ENCODE measurements at regions not wholly inside any gene's neighbourhood (a gene's known extent, or its start where the extent isn't known, plus 50 kb on each side); places are given as distances from the start of the nearest gene placed in this dataset.
"Not testable (repeated sequence)": the region's sequence is repeated elsewhere in the genome, so short reads cannot be mapped to it uniquely, and the experiment has no call there.

DNA sequence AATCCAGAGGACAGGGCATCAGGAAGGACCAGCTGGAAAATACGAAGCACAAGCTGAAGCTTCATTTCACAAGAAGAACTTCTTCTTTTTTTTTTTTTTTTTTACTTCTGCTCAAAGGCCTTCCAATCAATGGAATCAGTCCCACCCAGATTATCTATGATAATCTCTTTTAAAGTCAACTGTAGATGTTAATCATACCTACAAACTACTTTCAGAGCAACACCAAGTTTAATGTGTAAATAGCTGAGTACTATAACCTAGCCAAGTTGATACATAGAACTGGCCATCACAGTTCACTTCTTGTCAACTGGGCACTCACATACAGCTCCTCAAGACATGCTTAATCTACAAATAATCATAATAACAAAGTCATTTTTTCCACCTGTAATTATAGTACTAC, 1645.9 kb upstream of the CELF4 start:
- no peak for ATAC-seq
- Mint-ChIP-seq H3K36me3 (no peaks in the 10 kb centered on the region), H3K27ac (no peak overlapping the region), H3K4me1 (no peaks in the 10 kb centered on the region), H3K4me3 (no peak overlapping the region), H3K9me3 (peaks cover 16% of the 10 kb centered on the region)
- no peak for DNase-seq (ENCODE audit: low spot score in 2 of 2)

DNA sequence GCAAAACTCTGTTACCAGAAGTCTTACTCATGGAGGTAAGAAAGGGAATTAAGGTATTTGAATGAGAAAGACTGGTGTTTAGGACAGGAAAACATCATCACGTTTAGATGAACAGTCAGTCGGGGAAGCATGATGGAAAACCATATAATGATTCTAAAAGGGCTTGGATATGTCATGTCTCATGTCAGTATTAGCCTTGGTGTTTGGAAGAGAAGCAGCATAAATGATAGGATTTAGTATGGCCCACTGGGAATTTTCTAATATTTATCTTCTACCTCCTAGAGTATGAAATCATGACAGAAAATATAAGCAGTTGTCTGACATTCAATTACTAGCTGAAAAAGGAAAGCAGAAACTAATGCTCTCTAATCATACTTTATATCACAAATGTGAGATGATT, 1643.6 kb upstream of the CELF4 start:
- DNase-seq (ENCODE audit: low spot score in 2 of 2) (no peak), ATAC-seq (no peak)
- H3K27ac Mint-ChIP-seq = no peak overlapping the region
- H3K4me1 Mint-ChIP-seq = no peaks in the 10 kb centered on the region
- H3K4me3 Mint-ChIP-seq = no peak overlapping the region
- H3K9me3 Mint-ChIP-seq = peaks cover 10% of the 10 kb centered on the region
- H3K36me3 Mint-ChIP-seq = no peaks in the 10 kb centered on the region

DNA sequence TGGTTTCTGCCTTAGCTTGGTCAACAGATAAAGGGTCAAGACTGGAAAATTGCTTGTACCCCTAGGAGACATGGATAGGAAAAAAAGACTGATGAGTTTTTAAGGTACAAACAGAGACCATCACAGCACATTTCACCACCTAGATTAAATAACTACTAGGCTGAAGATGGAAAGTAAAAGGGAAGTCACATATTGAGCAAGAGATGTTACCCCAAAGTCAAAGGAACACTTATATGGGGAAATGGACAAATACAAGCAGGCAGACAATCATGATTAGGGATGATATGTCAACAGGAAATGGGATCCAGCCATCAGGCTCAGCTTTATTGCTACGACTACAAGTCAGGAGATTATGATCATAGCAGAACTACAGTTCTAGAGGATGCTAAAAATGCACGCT, 1643.1 kb upstream of the CELF4 start:
- Mint-ChIP-seq H3K4me3 (no peak overlapping the region), H3K27ac (no peak overlapping the region), H3K4me1 (no peaks in the 10 kb centered on the region), H3K9me3 (peaks cover 10% of the 10 kb centered on the region), H3K36me3 (no peaks in the 10 kb centered on the region)
- ATAC-seq (no peak), DNase-seq (ENCODE audit: low spot score in 2 of 2) (no peak)

DNA sequence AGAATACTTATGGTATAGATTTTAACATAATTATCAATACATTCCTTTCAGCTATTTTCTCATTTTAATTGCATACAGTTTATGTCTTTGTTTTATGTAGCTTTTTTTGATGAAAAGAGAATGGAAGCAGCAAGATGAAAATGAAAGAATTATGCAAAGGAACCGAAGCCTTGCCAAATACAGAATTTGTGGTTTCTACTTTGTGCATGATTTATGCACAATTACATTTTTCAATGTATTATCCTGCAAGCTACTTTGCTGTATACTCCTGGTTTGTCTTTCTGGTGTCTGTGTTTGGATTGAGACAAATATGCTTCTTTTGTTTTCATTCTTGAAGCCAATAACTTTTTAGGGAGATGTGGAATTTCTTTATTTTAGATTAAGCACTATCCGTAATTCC, 1642.6 kb upstream of the CELF4 start:
- ATAC-seq (no peak), DNase-seq (ENCODE audit: low spot score in 2 of 2) (no peak)
- peaks cover 10% of the 10 kb centered on the region for H3K9me3 Mint-ChIP-seq
- no peaks in the 10 kb centered on the region for H3K4me1 Mint-ChIP-seq
- no peak overlapping the region for H3K4me3 Mint-ChIP-seq
- H3K27ac Mint-ChIP-seq = no peak overlapping the region
- H3K36me3 Mint-ChIP-seq = no peaks in the 10 kb centered on the region

DNA sequence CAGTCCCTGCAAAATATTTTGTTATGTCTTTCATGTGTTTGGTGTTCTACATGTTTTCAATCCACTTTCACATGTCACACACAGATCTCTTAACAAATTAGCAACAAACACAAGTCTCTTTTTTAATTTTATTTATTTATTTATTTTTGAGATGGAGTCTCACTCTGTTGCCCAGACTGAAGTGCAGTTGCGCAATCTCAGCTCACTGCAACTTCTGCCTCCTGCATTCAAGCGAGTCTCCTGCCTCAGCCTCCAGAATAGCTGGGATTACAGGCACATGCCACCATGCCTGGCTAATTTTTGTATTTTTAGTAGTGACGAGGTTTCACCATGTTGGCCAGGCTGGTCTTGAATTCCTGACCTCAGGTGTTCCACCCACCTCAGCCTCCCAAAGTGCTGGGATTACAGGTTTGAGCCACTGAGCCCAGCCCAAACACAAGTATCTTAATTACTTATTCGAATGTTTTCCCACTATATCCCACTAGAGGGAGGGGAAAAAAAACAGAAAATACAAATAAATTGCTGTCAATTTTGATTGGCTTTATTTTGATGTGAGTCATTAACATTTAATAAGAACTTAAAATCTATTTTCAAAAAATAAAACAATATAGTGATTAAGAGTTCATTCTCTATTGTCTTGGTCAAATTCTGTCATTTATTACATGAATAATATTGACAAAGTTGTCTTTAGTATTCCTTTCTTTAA, 1641.0 kb upstream of the CELF4 start:
- H3K36me3 Mint-ChIP-seq; ATAC-seq; H3K27ac Mint-ChIP-seq; H3K4me1 Mint-ChIP-seq; H3K9me3 Mint-ChIP-seq; H3K4me3 Mint-ChIP-seq; DNase-seq (ENCODE audit: low spot score in 2 of 2): not testable (repeated sequence)

DNA sequence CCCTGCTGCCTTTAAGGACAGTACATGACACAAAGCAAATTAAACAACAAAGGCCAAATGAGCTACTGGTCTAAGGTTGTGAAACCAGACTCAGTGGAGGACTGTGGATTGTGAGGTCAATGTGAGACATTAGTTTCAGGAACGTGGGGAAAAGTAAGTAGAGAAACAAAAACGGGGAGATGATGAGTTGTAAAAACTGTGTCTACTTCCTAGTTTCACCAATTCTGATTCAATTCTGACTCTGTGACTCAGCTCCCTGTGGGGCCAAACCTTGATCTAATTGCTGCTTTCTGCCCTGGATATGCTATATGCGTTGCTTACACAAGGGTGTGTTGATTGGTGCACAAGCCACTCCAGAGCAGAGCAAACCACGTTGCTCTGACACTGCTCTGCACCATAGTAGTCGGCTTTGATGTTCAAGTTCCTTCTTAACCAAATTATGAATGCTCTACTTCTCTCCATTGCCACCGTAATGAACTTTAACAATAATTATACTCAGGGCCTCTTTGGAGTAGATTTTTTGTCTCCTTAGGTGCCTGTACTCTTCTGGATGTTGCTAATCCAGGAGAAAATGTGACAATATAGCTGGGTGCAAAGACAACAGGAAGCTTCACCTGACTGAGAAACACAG, 1640.1 kb upstream of the CELF4 start:
- Mint-ChIP-seq H3K9me3 (peaks cover 7% of the 10 kb centered on the region), H3K4me3 (no peak overlapping the region), H3K36me3 (no peaks in the 10 kb centered on the region), H3K4me1 (no peaks in the 10 kb centered on the region), H3K27ac (no peak overlapping the region)
- ATAC-seq (peak; percentile 26), DNase-seq (ENCODE audit: low spot score in 2 of 2) (no peak)

DNA sequence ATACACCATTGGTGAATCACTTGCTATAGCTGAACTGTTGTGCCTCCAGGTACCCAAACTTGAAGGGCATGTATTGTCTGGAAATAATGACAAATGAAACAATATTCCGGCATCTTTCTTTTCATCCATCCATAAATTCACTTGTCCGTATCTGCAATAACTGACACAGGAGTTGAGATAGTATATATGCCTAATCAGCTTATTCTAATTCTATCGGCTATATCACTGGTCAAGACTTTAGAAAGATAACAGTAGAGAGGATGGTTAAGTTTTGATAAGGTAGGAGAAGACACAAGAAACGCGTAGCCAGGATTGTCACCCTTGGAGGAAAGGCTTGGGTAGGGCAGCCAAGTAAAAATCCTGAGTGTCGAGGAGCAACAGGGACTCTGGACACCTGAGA, 1634.6 kb upstream of the CELF4 start:
- Mint-ChIP-seq H3K36me3 (no peaks in the 10 kb centered on the region), H3K9me3 (peaks cover 14% of the 10 kb centered on the region), H3K4me1 (no peaks in the 10 kb centered on the region), H3K27ac (no peak overlapping the region), H3K4me3 (no peak overlapping the region)
- DNase-seq (ENCODE audit: low spot score in 2 of 2) (no peak), ATAC-seq (no peak)

DNA sequence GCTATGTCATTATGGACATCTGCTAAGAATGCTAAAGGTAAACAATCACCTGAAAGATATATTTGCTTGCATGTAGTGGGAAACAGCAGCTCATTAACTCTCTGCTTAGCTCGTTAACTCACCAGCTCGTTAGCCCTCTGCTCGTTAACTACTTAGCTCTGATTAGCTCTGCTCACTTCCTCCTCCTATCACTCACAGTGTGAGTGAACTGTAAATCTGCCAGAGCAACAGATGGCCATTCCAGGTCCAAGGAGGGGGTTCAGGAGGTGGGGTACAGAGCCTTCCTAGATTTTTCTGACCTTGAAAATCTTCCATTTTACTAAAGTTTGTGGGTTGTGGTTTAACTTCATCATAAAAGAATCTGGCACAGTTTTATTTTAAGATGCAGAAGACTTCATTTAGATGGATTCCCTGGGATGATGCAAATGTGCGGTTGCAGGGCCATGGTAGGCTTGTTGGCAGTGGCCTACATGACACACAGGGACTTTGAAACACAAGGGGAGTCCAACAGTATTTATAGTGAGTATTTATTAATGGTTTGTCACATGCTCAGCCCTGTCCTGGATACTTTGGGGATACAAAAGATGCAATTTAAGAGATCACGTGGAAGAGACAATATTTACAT, 1633.7 kb upstream of the CELF4 start:
- Mint-ChIP-seq H3K27ac (no peak overlapping the region), H3K36me3 (no peaks in the 10 kb centered on the region), H3K9me3 (peaks cover 14% of the 10 kb centered on the region), H3K4me1 (no peaks in the 10 kb centered on the region), H3K4me3 (no peak overlapping the region)
- ATAC-seq (no peak), DNase-seq (ENCODE audit: low spot score in 2 of 2) (no peak)

DNA sequence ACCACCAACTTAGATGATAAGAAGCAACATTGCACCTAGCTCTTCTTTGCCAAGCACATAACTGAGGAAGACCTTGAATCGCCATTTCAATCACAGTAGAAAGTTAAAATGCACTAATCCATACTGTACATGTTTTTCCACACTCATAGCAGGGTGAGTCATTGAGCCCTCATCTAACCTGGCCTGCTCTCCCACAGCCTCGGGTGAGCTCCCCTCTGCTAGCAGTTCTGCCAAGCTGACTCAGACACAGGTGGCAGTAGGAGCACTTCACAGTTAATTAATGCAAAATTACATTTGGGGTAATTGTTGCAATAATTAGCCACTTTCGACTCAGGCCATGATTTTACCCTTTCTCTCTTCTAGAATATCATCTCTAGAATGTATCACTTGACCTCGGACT, 1632.8 kb upstream of the CELF4 start:
- no peak overlapping the region for H3K4me3 Mint-ChIP-seq
- no peaks in the 10 kb centered on the region for H3K36me3 Mint-ChIP-seq
- H3K4me1 Mint-ChIP-seq = no peaks in the 10 kb centered on the region
- peaks cover 17% of the 10 kb centered on the region for H3K9me3 Mint-ChIP-seq
- no peak overlapping the region for H3K27ac Mint-ChIP-seq
- DNase-seq (ENCODE audit: low spot score in 2 of 2) (no peak), ATAC-seq (no peak)

DNA sequence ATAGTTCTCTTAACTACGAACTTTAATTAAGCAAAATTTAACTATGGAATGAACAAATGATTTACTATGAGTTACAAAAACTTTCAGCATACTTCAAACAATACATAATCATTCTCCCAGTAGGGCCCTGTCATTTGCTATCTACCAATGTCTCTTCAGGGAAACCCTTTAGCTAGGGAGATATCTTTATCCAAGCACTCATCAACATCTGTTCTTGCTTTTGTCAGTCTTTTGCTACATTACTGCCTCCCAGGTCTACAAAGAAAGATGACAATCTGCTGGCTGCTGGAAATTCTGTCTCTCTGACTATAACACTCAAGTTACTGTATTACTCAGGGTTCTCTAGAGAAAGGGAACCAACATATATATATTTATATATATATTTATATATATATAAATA, 1626.3 kb upstream of the CELF4 start:
- H3K4me1 Mint-ChIP-seq = no peaks in the 10 kb centered on the region
- H3K27ac Mint-ChIP-seq = no peak overlapping the region
- ATAC-seq (no peak), DNase-seq (ENCODE audit: low spot score in 2 of 2) (no peak)
- H3K4me3 Mint-ChIP-seq = no peak overlapping the region
- peaks cover 13% of the 10 kb centered on the region for H3K9me3 Mint-ChIP-seq
- no peaks in the 10 kb centered on the region for H3K36me3 Mint-ChIP-seq

DNA sequence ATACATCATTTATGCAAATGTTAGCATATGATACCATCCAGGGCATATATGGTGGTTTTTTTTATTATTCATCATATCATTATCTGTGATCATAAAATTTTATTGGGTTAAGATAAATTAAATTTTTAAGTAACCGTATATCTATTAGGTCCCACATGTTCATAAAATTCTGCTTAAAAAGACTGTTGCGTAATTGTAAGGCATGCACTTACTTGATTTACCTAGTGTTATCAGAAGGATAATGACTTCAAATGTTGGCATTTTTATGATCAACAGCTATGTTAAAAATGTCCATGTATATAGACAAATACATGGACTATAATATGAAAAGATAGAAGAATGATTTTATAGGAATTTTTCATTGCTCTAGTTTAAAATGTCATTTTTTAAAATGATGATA, 1625.5 kb upstream of the CELF4 start:
- no peak for ATAC-seq

DNA sequence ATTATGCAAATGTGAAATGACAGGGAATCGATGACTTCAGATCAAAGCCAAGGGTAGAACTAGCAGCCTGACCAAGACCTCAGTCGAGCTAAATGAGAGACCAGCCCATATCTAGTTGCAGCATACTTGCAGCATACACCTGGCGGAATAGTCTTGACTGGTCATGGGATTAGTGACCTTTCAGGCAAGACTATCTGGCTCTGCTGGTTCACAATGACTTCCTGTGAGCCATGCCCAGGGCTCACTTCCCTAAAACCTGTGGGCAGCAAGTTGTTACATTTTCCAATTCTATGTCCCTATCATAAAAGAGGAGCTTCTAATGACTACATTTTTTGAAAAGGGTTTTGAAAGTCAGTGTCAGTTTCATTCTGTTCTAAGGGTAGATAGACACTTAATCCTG, 1624.9 kb upstream of the CELF4 start:
- Mint-ChIP-seq H3K9me3 (peaks cover 6% of the 10 kb centered on the region), H3K36me3 (no peaks in the 10 kb centered on the region), H3K4me1 (no peaks in the 10 kb centered on the region), H3K27ac (no peak overlapping the region), H3K4me3 (no peak overlapping the region)
- ATAC-seq (no peak), DNase-seq (ENCODE audit: low spot score in 2 of 2) (no peak)

More for the DNA sequence above, 1625.5 kb upstream of the CELF4 start:
- H3K4me3 Mint-ChIP-seq = no peak overlapping the region
- no peak overlapping the region for H3K27ac Mint-ChIP-seq
- H3K9me3 Mint-ChIP-seq = peaks cover 11% of the 10 kb centered on the region
- no peaks in the 10 kb centered on the region for H3K4me1 Mint-ChIP-seq
- H3K36me3 Mint-ChIP-seq = no peaks in the 10 kb centered on the region
- no peak for DNase-seq (ENCODE audit: low spot score in 2 of 2)

DNA sequence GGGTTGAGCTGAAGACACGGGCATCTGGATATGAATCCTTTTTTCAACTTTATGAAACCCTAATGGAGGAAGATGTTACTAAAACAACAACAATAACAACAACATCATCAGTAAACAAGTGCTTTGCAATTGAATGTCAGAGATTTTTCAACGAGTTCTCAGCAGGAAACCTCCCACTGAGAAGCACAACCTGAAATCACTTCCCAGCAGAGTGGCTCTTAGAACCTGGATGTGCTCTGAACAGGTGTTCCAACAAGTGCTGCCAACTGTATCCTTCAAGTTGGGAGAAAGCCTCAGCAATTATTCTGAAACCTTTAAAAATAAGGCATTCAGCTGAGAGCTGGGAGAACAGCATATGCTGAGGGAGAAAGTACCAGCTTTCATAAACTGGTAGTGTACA, 1622.7 kb upstream of the CELF4 start:
- Mint-ChIP-seq H3K36me3 (no peaks in the 10 kb centered on the region), H3K4me3 (no peak overlapping the region), H3K4me1 (no peaks in the 10 kb centered on the region), H3K9me3 (peaks cover 3% of the 10 kb centered on the region), H3K27ac (no peak overlapping the region)
- no peak for ATAC-seq
- no peak for DNase-seq (ENCODE audit: low spot score in 2 of 2)

DNA sequence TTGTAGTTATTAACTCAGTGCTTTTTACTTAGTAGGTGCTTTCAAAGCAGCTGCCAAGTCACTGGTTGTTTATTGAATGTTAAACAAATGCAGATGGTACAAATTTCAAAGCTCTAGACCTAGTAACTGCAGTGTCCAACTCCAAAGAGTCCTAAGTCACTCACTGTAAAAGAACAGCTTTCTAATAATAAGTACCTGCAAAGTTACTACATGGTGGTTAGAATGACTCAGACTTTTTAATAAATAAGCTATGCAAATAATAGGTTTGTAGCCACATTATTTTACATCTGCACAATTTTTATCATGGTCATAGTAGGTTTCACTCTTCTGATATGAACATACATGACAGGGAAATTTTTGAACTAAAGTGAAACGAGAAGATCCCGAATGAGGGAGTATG, 1620.4 kb upstream of the CELF4 start:
- no peak overlapping the region for H3K4me3 Mint-ChIP-seq
- DNase-seq (ENCODE audit: low spot score in 2 of 2) (no peak), ATAC-seq (no peak)
- H3K27ac Mint-ChIP-seq = no peak overlapping the region
- H3K9me3 Mint-ChIP-seq = peaks cover 3% of the 10 kb centered on the region
- no peaks in the 10 kb centered on the region for H3K36me3 Mint-ChIP-seq
- no peaks in the 10 kb centered on the region for H3K4me1 Mint-ChIP-seq

DNA sequence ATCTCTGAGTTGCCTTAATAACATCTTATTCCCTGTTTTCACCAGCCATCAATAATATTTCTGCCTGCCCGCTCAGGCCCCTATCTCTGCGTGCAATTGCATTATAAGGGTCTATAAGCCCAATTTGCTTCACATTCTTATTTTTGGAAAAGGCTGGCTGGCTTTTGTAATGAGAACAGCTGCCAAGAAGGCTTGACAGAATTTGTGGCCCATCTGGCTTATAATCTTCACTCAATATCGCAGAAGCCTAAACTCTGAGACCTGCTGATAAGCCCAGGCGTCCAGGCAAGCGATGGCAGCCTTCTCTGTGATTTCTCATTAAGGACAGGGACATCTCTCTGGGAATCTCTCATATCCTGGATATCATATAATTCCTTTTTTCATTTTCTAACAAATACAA, 1618.6 kb upstream of the CELF4 start:
- H3K36me3 Mint-ChIP-seq = no peaks in the 10 kb centered on the region
- no peaks in the 10 kb centered on the region for H3K4me1 Mint-ChIP-seq
- H3K9me3 Mint-ChIP-seq = peaks cover 8% of the 10 kb centered on the region
- no peak for DNase-seq (ENCODE audit: low spot score in 2 of 2)
- ATAC-seq = no peak
- no peak overlapping the region for H3K4me3 Mint-ChIP-seq
- no peak overlapping the region for H3K27ac Mint-ChIP-seq

DNA sequence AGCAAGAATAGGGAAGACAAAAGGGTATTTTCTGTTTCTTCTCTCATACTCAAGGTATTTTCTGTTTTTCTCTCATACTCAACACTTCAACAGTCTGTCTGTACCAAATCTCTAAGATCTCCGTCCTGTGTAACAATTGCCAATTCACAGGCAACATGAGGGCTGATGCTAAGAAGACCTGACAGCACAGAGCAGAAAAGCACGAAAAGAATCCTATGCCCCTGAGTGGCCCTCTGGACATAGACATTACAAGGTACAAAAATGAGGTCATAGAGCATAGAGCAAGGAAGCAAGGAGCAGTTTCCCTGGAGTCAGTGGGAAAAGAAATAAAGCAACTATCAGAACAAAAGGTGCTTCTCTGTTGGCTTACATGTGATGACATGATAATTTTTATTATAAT, 1612.6 kb upstream of the CELF4 start:
- Mint-ChIP-seq H3K4me3 (no peak overlapping the region), H3K9me3 (peaks cover 9% of the 10 kb centered on the region), H3K4me1 (no peaks in the 10 kb centered on the region), H3K27ac (no peak overlapping the region), H3K36me3 (no peaks in the 10 kb centered on the region)
- DNase-seq (ENCODE audit: low spot score in 2 of 2) (no peak), ATAC-seq (no peak)

Data from stimulated activated effector memory CD8-positive, alpha-beta T cell treated with anti-CD3 and anti-CD28 coated beads, Interleukin-12 subunit alpha, Interleukin-12 subunit beta, amount 100 ng/mL, for 72 hours (primary cell).